HCT116 (cell line): ENCODE measurements at regions not wholly inside any gene's neighbourhood (a gene's known extent, or its start where the extent isn't known, plus 50 kb on each side); places are given as distances from the start of the nearest gene placed in this dataset.

Experiments
- ELF1 ChIP-seq: IDR thresholded peaks from 2 replicates; pipeline ENCODE4 v1.6.1; 2012; ENCODE audit warnings: low read depth, borderline replicate concordance
- TF ChIP-seq, protein P1 (sequence below), 3 experiments: fragments of 200-600 bp in 1 of 3; sonication (generic) in 1 of 3; IDR thresholded peaks in 2 of 3; conservative IDR thresholded peaks in 1 of 3; 2 replicates each; pipeline ENCODE4 v1.5.1; 2012 to 2017; ENCODE audit warnings: low read depth in 2 of 3, low read length in 2 of 3, antibody characterized with exemption in 1 of 3, borderline replicate concordance in 1 of 3, control low read depth in 1 of 3, mild to moderate bottlenecking in 1 of 3, mixed read lengths in 1 of 3, mixed run types in 1 of 3, moderate library complexity in 1 of 3; ENCODE audit not compliant: insufficient read depth in 1 of 3
- TF ChIP-seq, protein P2 (sequence below): IDR thresholded peaks from 2 replicates; pipeline ENCODE4 v1.6.1; 2012

DNA sequence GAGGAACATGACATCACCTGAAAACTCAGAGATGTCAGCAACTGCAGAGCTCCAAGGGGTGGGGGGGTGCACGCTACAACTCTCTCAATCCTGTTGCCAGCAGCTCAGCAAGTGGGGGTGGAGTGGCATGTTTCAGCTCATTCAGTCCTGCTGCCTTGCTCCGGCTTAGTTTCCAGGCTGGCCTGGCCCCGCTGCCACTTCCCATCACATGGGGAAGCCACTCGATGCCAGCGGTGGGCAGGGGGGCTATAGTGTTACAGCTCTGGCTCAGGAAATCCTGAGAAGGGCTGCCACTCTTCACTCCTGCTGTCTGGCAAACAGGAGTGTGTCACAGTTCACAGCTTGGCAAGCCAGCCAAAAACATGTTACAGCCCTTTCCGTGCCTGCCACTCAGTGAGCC is 356.5 kb upstream of the GULP1 start:
- TF ChIP-seq, protein P1, sequence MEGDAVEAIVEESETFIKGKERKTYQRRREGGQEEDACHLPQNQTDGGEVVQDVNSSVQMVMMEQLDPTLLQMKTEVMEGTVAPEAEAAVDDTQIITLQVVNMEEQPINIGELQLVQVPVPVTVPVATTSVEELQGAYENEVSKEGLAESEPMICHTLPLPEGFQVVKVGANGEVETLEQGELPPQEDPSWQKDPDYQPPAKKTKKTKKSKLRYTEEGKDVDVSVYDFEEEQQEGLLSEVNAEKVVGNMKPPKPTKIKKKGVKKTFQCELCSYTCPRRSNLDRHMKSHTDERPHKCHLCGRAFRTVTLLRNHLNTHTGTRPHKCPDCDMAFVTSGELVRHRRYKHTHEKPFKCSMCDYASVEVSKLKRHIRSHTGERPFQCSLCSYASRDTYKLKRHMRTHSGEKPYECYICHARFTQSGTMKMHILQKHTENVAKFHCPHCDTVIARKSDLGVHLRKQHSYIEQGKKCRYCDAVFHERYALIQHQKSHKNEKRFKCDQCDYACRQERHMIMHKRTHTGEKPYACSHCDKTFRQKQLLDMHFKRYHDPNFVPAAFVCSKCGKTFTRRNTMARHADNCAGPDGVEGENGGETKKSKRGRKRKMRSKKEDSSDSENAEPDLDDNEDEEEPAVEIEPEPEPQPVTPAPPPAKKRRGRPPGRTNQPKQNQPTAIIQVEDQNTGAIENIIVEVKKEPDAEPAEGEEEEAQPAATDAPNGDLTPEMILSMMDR (IDR thresholded peaks at IDR 0.05 in 2 of 3, conservative IDR thresholded peaks at IDR 0.05 in 1 of 3; ENCODE audit: borderline replicate concordance in 1 of 3, insufficient read depth in 1 of 3, low read depth in 2 of 3, low read length in 2 of 3): no peak
- no peak for TF ChIP-seq ELF1
- TF ChIP-seq, protein P2, sequence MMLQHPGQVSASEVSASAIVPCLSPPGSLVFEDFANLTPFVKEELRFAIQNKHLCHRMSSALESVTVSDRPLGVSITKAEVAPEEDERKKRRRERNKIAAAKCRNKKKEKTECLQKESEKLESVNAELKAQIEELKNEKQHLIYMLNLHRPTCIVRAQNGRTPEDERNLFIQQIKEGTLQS: no peak
